SHP77 treated with DMSO at 0.1 percent for 48 hours (cell line): ENCODE measurements at regions not wholly inside any gene's neighbourhood (a gene's known extent, or its start where the extent isn't known, plus 50 kb on each side); places are given as distances from the start of the nearest gene placed in this dataset.
"Not testable (repeated sequence)": the region's sequence is repeated elsewhere in the genome, so short reads cannot be mapped to it uniquely, and the experiment has no call there.

Experiments
- DNase-seq: peaks from one replicate; lab custom pipeline; 2025; lab: John Stamatoyannopoulos, UW

- no peak for DNase-seq
These were observed 464.6 kb upstream of the ACTBL2 start for GRCh38 chr5:57947181-57947580.

- no peak for DNase-seq
These were observed 458.3 kb upstream of the ACTBL2 start for GRCh38 chr5:57940879-57941278.

GRCh38 chr5:57940236-57940635 lies 457.6 kb upstream of the ACTBL2 start:
- no peak for DNase-seq

- no peak for DNase-seq
These were observed 457.2 kb upstream of the ACTBL2 start for GRCh38 chr5:57939771-57940170.

GRCh38 chr5:57939335-57939734 lies 456.7 kb upstream of the ACTBL2 start:
- DNase-seq, result no peak

- no peak for DNase-seq
These were observed 455.6 kb upstream of the ACTBL2 start for GRCh38 chr5:57938174-57938557.

GRCh38 chr5:57937501-57938173 lies 455.0 kb upstream of the ACTBL2 start:
- DNase-seq, result no peak

GRCh38 chr5:57937025-57937424 lies 454.4 kb upstream of the ACTBL2 start:
- no peak for DNase-seq

- no peak for DNase-seq
These were observed 450.1 kb upstream of the ACTBL2 start for GRCh38 chr5:57932761-57933160.

GRCh38 chr5:57931807-57932206 lies 449.2 kb upstream of the ACTBL2 start:
- DNase-seq, result no peak

GRCh38 chr5:57931352-57931751 lies 448.7 kb upstream of the ACTBL2 start:
- DNase-seq, result no peak

GRCh38 chr5:57929271-57929670 lies 446.7 kb upstream of the ACTBL2 start:
- DNase-seq, result no peak

GRCh38 chr5:57923094-57923493 lies 440.5 kb upstream of the ACTBL2 start:
- not testable (repeated sequence) for DNase-seq

- DNase-seq, result no peak
These were observed 434.4 kb upstream of the ACTBL2 start for GRCh38 chr5:57917004-57917403.

- no peak for DNase-seq
These were observed 432.9 kb upstream of the ACTBL2 start for GRCh38 chr5:57915536-57915935.

GRCh38 chr5:57911438-57911837 lies 428.8 kb upstream of the ACTBL2 start:
- no peak for DNase-seq

- no peak for DNase-seq
These were observed 424.1 kb upstream of the ACTBL2 start for GRCh38 chr5:57906671-57907070.

GRCh38 chr5:57903458-57903857 lies 420.8 kb upstream of the ACTBL2 start:
- DNase-seq, result no peak

GRCh38 chr5:57902095-57902494 lies 419.5 kb upstream of the ACTBL2 start:
- DNase-seq, result no peak

- DNase-seq, result no peak
These were observed 417.9 kb upstream of the ACTBL2 start for GRCh38 chr5:57900381-57900944.

GRCh38 chr5:57896576-57896975 lies 414.0 kb upstream of the ACTBL2 start:
- no peak for DNase-seq

GRCh38 chr5:57895766-57896165 lies 413.2 kb upstream of the ACTBL2 start:
- DNase-seq, result no peak

GRCh38 chr5:57893926-57894325 lies 411.3 kb upstream of the ACTBL2 start:
- no peak for DNase-seq

- no peak for DNase-seq
These were observed 408.8 kb upstream of the ACTBL2 start for GRCh38 chr5:57891443-57891842.
